Astrocyte (in vitro differentiated cells and primary cell): ENCODE measurements at regions not wholly inside any gene's neighbourhood (a gene's known extent, or its start where the extent isn't known, plus 50 kb on each side); places are given as distances from the start of the nearest gene placed in this dataset.
"Not testable (repeated sequence)": the region's sequence is repeated elsewhere in the genome, so short reads cannot be mapped to it uniquely, and the experiment has no call there.

ENCODE experiments used
- DNase-seq: peaks from one replicate; pipeline ENCODE4 v3.0.0-alpha.2; 2010; ENCODE audit warnings: low read depth
- FAIRE-seq: peaks from 2 replicates; lab custom pipeline; 2011; peaks lifted over from hg19 to GRCh38; lab: Jason Lieb, UNC
- H2AFZ ChIP-seq: 2 replicates; pipeline ENCODE4 v1.6.0; 2012; ENCODE audit warnings: low read depth, low read length, inconsistent platforms
- H3K27ac ChIP-seq: 2 replicates; pipeline ENCODE4 v1.5.1; 2011; ENCODE audit warnings: low read depth, low read length, inconsistent platforms
- H3K27me3 ChIP-seq: 2 replicates; pipeline ENCODE4 v1.6.0; 2011; ENCODE audit warnings: low read length, inconsistent platforms; ENCODE audit not compliant: insufficient read depth
- H3K36me3 ChIP-seq: 2 replicates; pipeline ENCODE4 v1.5.1; 2011; ENCODE audit warnings: low read length, inconsistent platforms; ENCODE audit not compliant: insufficient read depth
- H3K4me1 ChIP-seq: 2 replicates; pipeline ENCODE4 v1.5.1; 2011; ENCODE audit warnings: low read length, inconsistent platforms; ENCODE audit not compliant: insufficient read depth
- H3K4me2 ChIP-seq: 2 replicates; pipeline ENCODE4 v1.6.0; 2012; ENCODE audit warnings: low read length, inconsistent platforms
- H3K4me3 ChIP-seq: 2 replicates; pipeline ENCODE4 v1.5.1; 2011; ENCODE audit warnings: low read depth, mild to moderate bottlenecking, low read length, inconsistent platforms; ENCODE audit not compliant: insufficient read depth
- H3K79me2 ChIP-seq: 2 replicates; pipeline ENCODE4 v1.6.0; 2012; ENCODE audit warnings: mild to moderate bottlenecking, low read length, inconsistent platforms; ENCODE audit not compliant: insufficient read depth
- H3K9ac ChIP-seq: 2 replicates; pipeline ENCODE4 v1.6.0; 2012; ENCODE audit warnings: mild to moderate bottlenecking, low read length, inconsistent platforms
- H3K9me3 ChIP-seq: 2 replicates; pipeline ENCODE4 v1.5.1; 2012; ENCODE audit warnings: low read depth, mild to moderate bottlenecking, low read length, inconsistent platforms; ENCODE audit not compliant: insufficient read depth
- H4K20me1 ChIP-seq: 2 replicates; pipeline ENCODE4 v1.6.0; 2012; ENCODE audit warnings: low read length, inconsistent platforms; ENCODE audit not compliant: insufficient read depth
- H3K27ac Mint-ChIP-seq: one replicate; pipeline ENCODE4 v1.8.0; 2021; ENCODE audit warnings: mild to moderate bottlenecking, mixed read lengths; ENCODE audit not compliant: unreplicated experiment
- H3K27me3 Mint-ChIP-seq: one replicate; pipeline ENCODE4 v1.8.0; 2021; ENCODE audit warnings: low read depth, mixed read lengths; ENCODE audit not compliant: unreplicated experiment
- H3K36me3 Mint-ChIP-seq: one replicate; pipeline ENCODE4 v1.8.0; 2021; ENCODE audit warnings: low read depth, mixed read lengths; ENCODE audit not compliant: unreplicated experiment
- H3K4me1 Mint-ChIP-seq: one replicate; pipeline ENCODE4 v1.8.0; 2021; ENCODE audit warnings: low read depth, mixed read lengths; ENCODE audit not compliant: unreplicated experiment
- H3K4me3 Mint-ChIP-seq: one replicate; pipeline ENCODE4 v1.8.0; 2021; ENCODE audit warnings: mild to moderate bottlenecking, moderate library complexity, mixed read lengths; ENCODE audit not compliant: unreplicated experiment
- H3K9me3 Mint-ChIP-seq: one replicate; pipeline ENCODE4 v1.8.0; 2021; ENCODE audit warnings: mild to moderate bottlenecking, mixed read lengths; ENCODE audit not compliant: unreplicated experiment
- EZH2 ChIP-seq: IDR thresholded peaks from 2 replicates; pipeline ENCODE4 v1.6.1; 2012; ENCODE audit warnings: mild to moderate bottlenecking, low read length, inconsistent platforms; ENCODE audit not compliant: insufficient read depth
- TF ChIP-seq, protein P1 (sequence below): IDR thresholded peaks from 2 replicates; pipeline ENCODE4 v1.5.1; 2011; ENCODE audit warnings: low read depth, mild to moderate bottlenecking, inconsistent platforms, low read length, moderate library complexity; ENCODE audit not compliant: insufficient read depth

DNA sequence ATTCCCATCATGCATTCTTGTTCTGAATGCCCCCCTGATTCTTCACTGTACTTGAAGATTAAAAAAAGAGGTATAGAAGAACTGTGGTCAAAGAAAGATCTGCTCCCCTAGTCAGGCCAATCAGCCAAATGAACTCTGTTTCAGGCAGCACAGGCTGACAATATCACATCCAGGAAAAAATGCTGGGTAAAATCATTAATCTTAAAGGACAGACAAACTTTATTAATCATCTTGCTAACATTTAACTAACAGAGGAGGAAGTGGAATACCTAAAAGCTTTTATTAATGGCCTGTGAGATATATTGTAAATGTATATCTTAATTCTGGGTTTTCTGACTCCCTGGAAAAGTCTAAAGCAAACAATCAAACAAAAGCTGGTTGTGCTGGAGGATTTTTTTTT, 660.5 kb upstream of the PRMT6 start:
- H3K4me1 ChIP-seq = no peaks in the 10 kb centered on the region
- TF ChIP-seq, protein P1, sequence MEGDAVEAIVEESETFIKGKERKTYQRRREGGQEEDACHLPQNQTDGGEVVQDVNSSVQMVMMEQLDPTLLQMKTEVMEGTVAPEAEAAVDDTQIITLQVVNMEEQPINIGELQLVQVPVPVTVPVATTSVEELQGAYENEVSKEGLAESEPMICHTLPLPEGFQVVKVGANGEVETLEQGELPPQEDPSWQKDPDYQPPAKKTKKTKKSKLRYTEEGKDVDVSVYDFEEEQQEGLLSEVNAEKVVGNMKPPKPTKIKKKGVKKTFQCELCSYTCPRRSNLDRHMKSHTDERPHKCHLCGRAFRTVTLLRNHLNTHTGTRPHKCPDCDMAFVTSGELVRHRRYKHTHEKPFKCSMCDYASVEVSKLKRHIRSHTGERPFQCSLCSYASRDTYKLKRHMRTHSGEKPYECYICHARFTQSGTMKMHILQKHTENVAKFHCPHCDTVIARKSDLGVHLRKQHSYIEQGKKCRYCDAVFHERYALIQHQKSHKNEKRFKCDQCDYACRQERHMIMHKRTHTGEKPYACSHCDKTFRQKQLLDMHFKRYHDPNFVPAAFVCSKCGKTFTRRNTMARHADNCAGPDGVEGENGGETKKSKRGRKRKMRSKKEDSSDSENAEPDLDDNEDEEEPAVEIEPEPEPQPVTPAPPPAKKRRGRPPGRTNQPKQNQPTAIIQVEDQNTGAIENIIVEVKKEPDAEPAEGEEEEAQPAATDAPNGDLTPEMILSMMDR = no peak
- no peak for TF ChIP-seq EZH2
- H3K79me2 ChIP-seq = no peaks in the 10 kb centered on the region
- no peaks in the 10 kb centered on the region for H3K4me1 Mint-ChIP-seq
- no peak overlapping the region for H3K4me2 ChIP-seq
- no peaks in the 10 kb centered on the region for H4K20me1 ChIP-seq
- DNase-seq = no peak
- no peak overlapping the region for H3K27ac ChIP-seq
- H3K9me3 ChIP-seq = no peaks in the 10 kb centered on the region
- no peaks in the 10 kb centered on the region for H3K27me3 ChIP-seq
- no peak for FAIRE-seq
- H3K9ac ChIP-seq = no peak overlapping the region
- H3K4me3 ChIP-seq = no peak overlapping the region
- no peak overlapping the region for H3K27ac Mint-ChIP-seq
- no peaks in the 10 kb centered on the region for H3K36me3 ChIP-seq
- no peaks in the 10 kb centered on the region for H3K27me3 Mint-ChIP-seq
- H2AFZ ChIP-seq = no peak overlapping the region
- no peak overlapping the region for H3K4me3 Mint-ChIP-seq
- H3K36me3 Mint-ChIP-seq = no peaks in the 10 kb centered on the region
- H3K9me3 Mint-ChIP-seq = no peaks in the 10 kb centered on the region

DNA sequence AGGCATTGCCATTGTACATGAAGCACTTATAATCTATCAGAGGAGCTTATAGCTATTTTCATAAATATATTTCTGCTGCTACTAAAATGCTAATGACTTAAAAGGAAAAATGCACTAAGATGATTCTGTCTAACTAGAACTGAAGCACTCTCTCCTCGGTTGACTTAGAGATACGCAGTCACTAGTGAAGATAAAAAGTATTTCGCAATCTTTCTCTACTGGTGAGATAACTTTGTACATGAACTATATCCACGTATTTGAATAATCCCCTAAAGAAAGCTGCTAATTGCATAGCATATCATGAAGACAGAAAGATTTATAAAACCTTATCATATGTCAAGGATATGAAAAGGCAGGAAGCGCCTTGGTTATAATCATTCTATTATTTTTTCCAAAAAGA, 658.1 kb upstream of the PRMT6 start:
- Mint-ChIP-seq H3K4me1 (no peaks in the 10 kb centered on the region), H3K9me3 (no peaks in the 10 kb centered on the region), H3K4me3 (no peak overlapping the region), H3K36me3 (no peaks in the 10 kb centered on the region), H3K27ac (no peak overlapping the region), H3K27me3 (no peaks in the 10 kb centered on the region)
- H3K4me1 ChIP-seq = no peaks in the 10 kb centered on the region
- no peaks in the 10 kb centered on the region for H3K27me3 ChIP-seq
- no peak for FAIRE-seq
- TF ChIP-seq EZH2 = no peak
- TF ChIP-seq, protein P1 = no peak
- H3K4me3 ChIP-seq = no peak overlapping the region
- H3K9ac ChIP-seq = no peak overlapping the region
- H3K79me2 ChIP-seq = no peaks in the 10 kb centered on the region
- H3K36me3 ChIP-seq = no peaks in the 10 kb centered on the region
- no peak for DNase-seq
- H3K9me3 ChIP-seq = no peaks in the 10 kb centered on the region
- no peak overlapping the region for H2AFZ ChIP-seq
- H3K4me2 ChIP-seq = no peak overlapping the region
- H3K27ac ChIP-seq = no peak overlapping the region
- H4K20me1 ChIP-seq = no peaks in the 10 kb centered on the region

DNA sequence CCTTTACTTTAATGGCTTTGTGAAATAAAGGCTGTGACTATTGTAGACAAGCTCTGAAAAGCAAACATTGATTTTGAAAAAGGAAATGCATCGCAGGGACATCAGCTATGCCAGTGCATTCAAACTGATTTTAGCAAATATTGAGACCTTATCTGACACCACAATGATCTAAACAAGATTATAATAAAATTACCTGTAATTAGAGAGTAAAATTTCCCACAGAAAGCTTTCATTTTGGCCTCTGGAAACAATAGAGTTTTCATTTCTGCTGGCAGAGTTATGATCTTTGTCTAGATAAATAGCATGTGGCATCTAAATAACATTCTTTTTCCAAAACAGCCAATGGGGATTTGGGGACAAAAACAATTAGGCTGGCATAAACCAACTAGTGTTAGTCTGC, 650.4 kb upstream of the PRMT6 start:
- no peak overlapping the region for H3K27ac ChIP-seq
- no peaks in the 10 kb centered on the region for H3K27me3 Mint-ChIP-seq
- H3K4me3 ChIP-seq = no peak overlapping the region
- no peak for FAIRE-seq
- no peak for DNase-seq
- H3K9me3 ChIP-seq = no peaks in the 10 kb centered on the region
- no peak overlapping the region for H3K27ac Mint-ChIP-seq
- H2AFZ ChIP-seq = no peak overlapping the region
- no peaks in the 10 kb centered on the region for H3K4me1 Mint-ChIP-seq
- H3K79me2 ChIP-seq = no peaks in the 10 kb centered on the region
- H3K36me3 ChIP-seq = no peaks in the 10 kb centered on the region
- H3K36me3 Mint-ChIP-seq = no peaks in the 10 kb centered on the region
- no peaks in the 10 kb centered on the region for H3K4me1 ChIP-seq
- no peak overlapping the region for H3K4me2 ChIP-seq
- H4K20me1 ChIP-seq = no peaks in the 10 kb centered on the region
- TF ChIP-seq, protein P1 = no peak
- TF ChIP-seq EZH2 = no peak
- H3K9ac ChIP-seq = no peak overlapping the region
- no peaks in the 10 kb centered on the region for H3K9me3 Mint-ChIP-seq
- H3K4me3 Mint-ChIP-seq = no peak overlapping the region
- H3K27me3 ChIP-seq = no peaks in the 10 kb centered on the region

DNA sequence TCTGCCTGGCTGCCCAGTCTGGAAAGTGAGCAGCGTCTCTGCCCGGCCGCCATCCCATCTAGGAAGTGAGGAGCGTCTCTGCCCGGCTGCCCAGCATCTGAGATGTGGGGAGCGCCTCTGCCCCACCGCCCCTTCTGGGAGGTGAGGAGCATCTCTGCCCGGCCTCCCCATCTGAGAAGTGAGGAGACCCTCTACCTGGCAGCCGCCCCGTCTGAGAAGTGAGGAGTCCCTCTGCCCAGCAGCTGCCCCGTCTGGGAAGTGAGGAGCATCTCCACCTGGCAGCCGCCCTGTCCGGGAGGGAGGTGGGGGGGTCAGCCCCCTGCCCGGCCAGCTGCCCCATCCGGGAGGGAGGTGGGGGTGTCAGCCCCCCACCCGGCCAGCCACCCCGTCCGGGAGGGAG, 644.2 kb upstream of the PRMT6 start:
- not testable (repeated sequence) for H3K9me3 Mint-ChIP-seq, H3K4me1 Mint-ChIP-seq, FAIRE-seq, H3K27ac ChIP-seq, H3K4me2 ChIP-seq, H3K9me3 ChIP-seq, DNase-seq, H3K4me3 Mint-ChIP-seq, H3K36me3 Mint-ChIP-seq, H2AFZ ChIP-seq, H3K9ac ChIP-seq, H4K20me1 ChIP-seq, H3K4me3 ChIP-seq, H3K4me1 ChIP-seq, H3K79me2 ChIP-seq, H3K36me3 ChIP-seq, H3K27me3 Mint-ChIP-seq, H3K27ac Mint-ChIP-seq, H3K27me3 ChIP-seq
